ENCODE measurements at regions not wholly inside any gene's neighbourhood (a gene's known extent, or its start where the extent isn't known, plus 50 kb on each side); places are given as distances from the start of the nearest gene placed in this dataset.

- TF ChIP-seq CTCF (IDR thresholded peaks at IDR 0.05; ENCODE audit: extremely low read depth in 1 of 2, insufficient read depth in 1 of 2, low read depth in 1 of 2, low read length in 2 of 2) (no peak), POLR2AphosphoS5 (IDR thresholded peaks at IDR 0.05; ENCODE audit: insufficient read depth, low read depth, low read length) (no peak), POLR2A (IDR thresholded peaks at IDR 0.05; ENCODE audit: low read depth, low read length) (no peak), EZH2 (IDR thresholded peaks at IDR 0.05; ENCODE audit: borderline replicate concordance, low read depth, low read length, severe bottlenecking) (no peak)
Observed at GRCh38 chr3:34001990-34002389, 203.6 kb downstream of the PDCD6IP start.

Data from endothelial cell of umbilical vein (primary cell).